ENCODE measurements at regions not wholly inside any gene's neighbourhood (a gene's known extent, or its start where the extent isn't known, plus 50 kb on each side); places are given as distances from the start of the nearest gene placed in this dataset.

GRCh38 chr13:24624801-24625231 lies 55.4 kb upstream of the ATP12A start:
- TF ChIP-seq, protein P1, sequence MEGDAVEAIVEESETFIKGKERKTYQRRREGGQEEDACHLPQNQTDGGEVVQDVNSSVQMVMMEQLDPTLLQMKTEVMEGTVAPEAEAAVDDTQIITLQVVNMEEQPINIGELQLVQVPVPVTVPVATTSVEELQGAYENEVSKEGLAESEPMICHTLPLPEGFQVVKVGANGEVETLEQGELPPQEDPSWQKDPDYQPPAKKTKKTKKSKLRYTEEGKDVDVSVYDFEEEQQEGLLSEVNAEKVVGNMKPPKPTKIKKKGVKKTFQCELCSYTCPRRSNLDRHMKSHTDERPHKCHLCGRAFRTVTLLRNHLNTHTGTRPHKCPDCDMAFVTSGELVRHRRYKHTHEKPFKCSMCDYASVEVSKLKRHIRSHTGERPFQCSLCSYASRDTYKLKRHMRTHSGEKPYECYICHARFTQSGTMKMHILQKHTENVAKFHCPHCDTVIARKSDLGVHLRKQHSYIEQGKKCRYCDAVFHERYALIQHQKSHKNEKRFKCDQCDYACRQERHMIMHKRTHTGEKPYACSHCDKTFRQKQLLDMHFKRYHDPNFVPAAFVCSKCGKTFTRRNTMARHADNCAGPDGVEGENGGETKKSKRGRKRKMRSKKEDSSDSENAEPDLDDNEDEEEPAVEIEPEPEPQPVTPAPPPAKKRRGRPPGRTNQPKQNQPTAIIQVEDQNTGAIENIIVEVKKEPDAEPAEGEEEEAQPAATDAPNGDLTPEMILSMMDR (IDR thresholded peaks at IDR 0.05; ENCODE audit: low read length) = no peak
- no peak for TF ChIP-seq EZH2 (IDR thresholded peaks at IDR 0.05; ENCODE audit: borderline replicate concordance, low read length)
